ENCODE measurements at regions not wholly inside any gene's neighbourhood (a gene's known extent, or its start where the extent isn't known, plus 50 kb on each side); places are given as distances from the start of the nearest gene placed in this dataset.

DNA sequence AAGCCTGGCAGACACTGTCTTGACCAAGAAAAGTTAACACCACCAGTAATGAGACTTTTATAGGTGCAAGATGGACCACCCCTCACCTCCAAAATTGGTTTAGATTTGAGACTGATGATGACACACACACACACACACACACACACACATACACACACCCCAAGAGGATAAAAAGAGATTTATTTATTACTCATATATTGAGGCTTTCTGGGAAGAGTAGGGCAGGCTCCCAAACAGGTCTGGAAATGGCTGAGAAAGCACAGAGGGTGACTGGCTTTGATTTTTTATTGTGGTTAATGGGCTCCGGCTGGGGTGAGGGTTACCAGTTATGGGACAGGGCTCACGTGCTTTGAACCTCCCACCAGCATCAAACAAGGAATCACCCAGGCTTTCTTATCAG is 54.2 kb upstream of the ADAM23 start:
- TF ChIP-seq, protein P1, sequence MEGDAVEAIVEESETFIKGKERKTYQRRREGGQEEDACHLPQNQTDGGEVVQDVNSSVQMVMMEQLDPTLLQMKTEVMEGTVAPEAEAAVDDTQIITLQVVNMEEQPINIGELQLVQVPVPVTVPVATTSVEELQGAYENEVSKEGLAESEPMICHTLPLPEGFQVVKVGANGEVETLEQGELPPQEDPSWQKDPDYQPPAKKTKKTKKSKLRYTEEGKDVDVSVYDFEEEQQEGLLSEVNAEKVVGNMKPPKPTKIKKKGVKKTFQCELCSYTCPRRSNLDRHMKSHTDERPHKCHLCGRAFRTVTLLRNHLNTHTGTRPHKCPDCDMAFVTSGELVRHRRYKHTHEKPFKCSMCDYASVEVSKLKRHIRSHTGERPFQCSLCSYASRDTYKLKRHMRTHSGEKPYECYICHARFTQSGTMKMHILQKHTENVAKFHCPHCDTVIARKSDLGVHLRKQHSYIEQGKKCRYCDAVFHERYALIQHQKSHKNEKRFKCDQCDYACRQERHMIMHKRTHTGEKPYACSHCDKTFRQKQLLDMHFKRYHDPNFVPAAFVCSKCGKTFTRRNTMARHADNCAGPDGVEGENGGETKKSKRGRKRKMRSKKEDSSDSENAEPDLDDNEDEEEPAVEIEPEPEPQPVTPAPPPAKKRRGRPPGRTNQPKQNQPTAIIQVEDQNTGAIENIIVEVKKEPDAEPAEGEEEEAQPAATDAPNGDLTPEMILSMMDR (conservative IDR thresholded peaks at IDR 0.05; ENCODE audit: low read depth in 2 of 2), result no peak
- TF ChIP-seq EZH2 (IDR thresholded peaks at IDR 0.05; ENCODE audit: low read depth, unreplicated experiment) (no peak), POLR2AphosphoS5 (IDR thresholded peaks at IDR 0.05; ENCODE audit: low read depth) (no peak), CREB1 (CRISPR knock-in tag; IDR thresholded peaks at IDR 0.05; ENCODE audit: low read depth) (no peak)

Data from GM23338 (cell line).